Stimulated activated CD8-positive, alpha-beta memory T cell treated with anti-CD3 and anti-CD28 coated beads, Interleukin-7, amount 100 ng/mL, for 1 hour (primary cell): ENCODE measurements at regions not wholly inside any gene's neighbourhood (a gene's known extent, or its start where the extent isn't known, plus 50 kb on each side); places are given as distances from the start of the nearest gene placed in this dataset.
A peak's percentile ranks its signal among the peaks of the same experiment; 100 is the strongest.
"Not testable (repeated sequence)": the region's sequence is repeated elsewhere in the genome, so short reads cannot be mapped to it uniquely, and the experiment has no call there.

ENCODE experiments used
- DNase-seq, 2 donors: peaks; one replicate each; pipeline ENCODE4 v3.0.0-alpha.2; 2020; ENCODE audit warnings: low read depth in 2 of 2

- no peak for DNase-seq
These were observed 117.3 kb downstream of the C16orf95 start for GRCh38 chr16:87199901-87200300.

GRCh38 chr16:87200637-87201036, 116.6 kb downstream of the C16orf95 start:
- no peak for DNase-seq

GRCh38 chr16:87201052-87201451, 116.1 kb downstream of the C16orf95 start:
- DNase-seq: no peak

GRCh38 chr16:87201790-87202189, 115.4 kb downstream of the C16orf95 start:
- no peak for DNase-seq

GRCh38 chr16:87202346-87202745, 114.8 kb downstream of the C16orf95 start:
- DNase-seq: no peak

- DNase-seq: peak in 1 of 2 donors; percentile 8
These were observed 114.0 kb downstream of the C16orf95 start for GRCh38 chr16:87203060-87203656.

- no peak for DNase-seq
These were observed 110.3 kb downstream of the C16orf95 start for GRCh38 chr16:87206646-87207451.

GRCh38 chr16:87207509-87207908, 109.7 kb downstream of the C16orf95 start:
- no peak for DNase-seq

- no peak for DNase-seq
These were observed 109.2 kb downstream of the C16orf95 start for GRCh38 chr16:87207965-87208364.

- not testable (repeated sequence) for DNase-seq
These were observed 108.2 kb downstream of the C16orf95 start for GRCh38 chr16:87208968-87209367.

GRCh38 chr16:87209808-87210512, 107.2 kb downstream of the C16orf95 start:
- no peak for DNase-seq

GRCh38 chr16:87210894-87211293, 106.3 kb downstream of the C16orf95 start:
- no peak for DNase-seq

GRCh38 chr16:87212026-87212425, 105.2 kb downstream of the C16orf95 start:
- DNase-seq: no peak

- no peak for DNase-seq
These were observed 103.7 kb downstream of the C16orf95 start for GRCh38 chr16:87213536-87213935.

- no peak for DNase-seq
These were observed 100.9 kb downstream of the C16orf95 start for GRCh38 chr16:87216148-87216840.

GRCh38 chr16:87216841-87217275, 100.3 kb downstream of the C16orf95 start:
- DNase-seq: no peak

GRCh38 chr16:87217802-87218201, 99.4 kb downstream of the C16orf95 start:
- DNase-seq: not testable (repeated sequence)

- DNase-seq: no peak
These were observed 98.7 kb downstream of the C16orf95 start for GRCh38 chr16:87218281-87219055.

GRCh38 chr16:87219287-87219909, 97.8 kb downstream of the C16orf95 start:
- DNase-seq: no peak

- DNase-seq: no peak
These were observed 95.6 kb downstream of the C16orf95 start for GRCh38 chr16:87221633-87222032.

GRCh38 chr16:87222335-87222734, 94.9 kb downstream of the C16orf95 start:
- DNase-seq: no peak
